KMS-11 (cell line): ENCODE measurements at regions not wholly inside any gene's neighbourhood (a gene's known extent, or its start where the extent isn't known, plus 50 kb on each side); places are given as distances from the start of the nearest gene placed in this dataset.

Experiments used
- H2AFZ ChIP-seq: fragments of 200-600 bp; sonication (generic); 2 replicates; pipeline ENCODE4 v1.6.1; 2016; ENCODE audit warnings: antibody characterized with exemption, mixed run types, low read depth
- H3K27ac ChIP-seq: fragments of 200-600 bp; sonication (generic); 2 replicates; pipeline ENCODE4 v1.6.1; 2016; ENCODE audit warnings: mild to moderate bottlenecking, mixed run types
- H3K27me3 ChIP-seq: fragments of 200-600 bp; sonication (generic); 2 replicates; pipeline ENCODE4 v1.6.1; 2017; ENCODE audit warnings: mild to moderate bottlenecking, low read depth, mixed run types, moderate library complexity; ENCODE audit not compliant: insufficient read depth
- H3K36me3 ChIP-seq: fragments of 200-600 bp; sonication (generic); 2 replicates; pipeline ENCODE4 v1.6.1; 2017; ENCODE audit warnings: mild to moderate bottlenecking, mixed run types; ENCODE audit not compliant: insufficient read depth
- H3K4me1 ChIP-seq: fragments of 200-600 bp; sonication (generic); 2 replicates; pipeline ENCODE4 v1.6.1; 2016; ENCODE audit warnings: mild to moderate bottlenecking, low read depth, mixed run types; ENCODE audit not compliant: poor library complexity, severe bottlenecking
- H3K4me2 ChIP-seq: fragments of 200-600 bp; sonication (generic); 2 replicates; pipeline ENCODE4 v1.7.0; 2016; ENCODE audit warnings: mild to moderate bottlenecking, mixed run types
- H3K4me3 ChIP-seq: fragments of 200-600 bp; sonication (generic); IDR thresholded peaks from 2 replicates; pipeline ENCODE4 v1.6.1; 2017; ENCODE audit warnings: low read depth, low read length, mixed read lengths; ENCODE audit not compliant: insufficient read depth
- H3K79me2 ChIP-seq: fragments of 200-600 bp; sonication (generic); 2 replicates; pipeline ENCODE4 v1.6.1; 2016; ENCODE audit warnings: low read depth, mixed run types; ENCODE audit not compliant: insufficient read depth
- H3K9ac ChIP-seq: fragments of 200-600 bp; sonication (generic); 2 replicates; pipeline ENCODE4 v1.6.1; 2016; ENCODE audit warnings: mild to moderate bottlenecking, mixed run types
- H4K20me1 ChIP-seq: fragments of 200-600 bp; sonication (generic); 2 replicates; pipeline ENCODE4 v1.6.1; 2016; ENCODE audit warnings: mild to moderate bottlenecking, mixed run types; ENCODE audit not compliant: insufficient read depth
- CTCF ChIP-seq: fragments of 200-600 bp; sonication (generic); conservative IDR thresholded peaks from 2 replicates; pipeline ENCODE4 v1.6.1; 2017; ENCODE audit warnings: low read depth, mild to moderate bottlenecking, antibody characterized with exemption, low read length, moderate library complexity, mixed read lengths

DNA sequence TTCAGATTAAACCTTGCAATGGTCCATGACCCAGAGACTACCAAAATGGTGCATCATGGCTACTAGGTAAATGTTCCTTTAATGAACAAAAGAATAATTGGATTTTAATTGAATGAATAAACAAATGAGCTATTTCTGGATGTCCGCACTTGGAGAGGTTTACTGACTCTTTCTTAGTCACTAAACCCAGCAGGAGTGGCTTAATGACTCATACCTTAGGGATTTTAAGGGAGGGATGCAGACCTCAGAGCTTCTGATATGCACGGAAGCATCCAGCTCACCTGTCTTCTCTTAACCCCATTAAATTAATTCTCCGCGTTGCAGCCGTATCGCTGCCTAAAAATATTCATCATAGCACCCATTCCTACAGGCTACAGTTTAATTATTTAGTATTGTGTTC, 970.0 kb upstream of the SLC35B3 start:
- no peak overlapping the region for H2AFZ ChIP-seq
- H3K4me1 ChIP-seq, result no peaks in the 10 kb centered on the region
- H3K27ac ChIP-seq, result no peak overlapping the region
- H3K4me3 ChIP-seq, result no peak overlapping the region
- no peaks in the 10 kb centered on the region for H3K36me3 ChIP-seq
- H4K20me1 ChIP-seq, result no peaks in the 10 kb centered on the region
- no peak overlapping the region for H3K9ac ChIP-seq
- no peak for TF ChIP-seq CTCF
- H3K79me2 ChIP-seq, result no peaks in the 10 kb centered on the region
- no peak overlapping the region for H3K4me2 ChIP-seq
- no peaks in the 10 kb centered on the region for H3K27me3 ChIP-seq

DNA sequence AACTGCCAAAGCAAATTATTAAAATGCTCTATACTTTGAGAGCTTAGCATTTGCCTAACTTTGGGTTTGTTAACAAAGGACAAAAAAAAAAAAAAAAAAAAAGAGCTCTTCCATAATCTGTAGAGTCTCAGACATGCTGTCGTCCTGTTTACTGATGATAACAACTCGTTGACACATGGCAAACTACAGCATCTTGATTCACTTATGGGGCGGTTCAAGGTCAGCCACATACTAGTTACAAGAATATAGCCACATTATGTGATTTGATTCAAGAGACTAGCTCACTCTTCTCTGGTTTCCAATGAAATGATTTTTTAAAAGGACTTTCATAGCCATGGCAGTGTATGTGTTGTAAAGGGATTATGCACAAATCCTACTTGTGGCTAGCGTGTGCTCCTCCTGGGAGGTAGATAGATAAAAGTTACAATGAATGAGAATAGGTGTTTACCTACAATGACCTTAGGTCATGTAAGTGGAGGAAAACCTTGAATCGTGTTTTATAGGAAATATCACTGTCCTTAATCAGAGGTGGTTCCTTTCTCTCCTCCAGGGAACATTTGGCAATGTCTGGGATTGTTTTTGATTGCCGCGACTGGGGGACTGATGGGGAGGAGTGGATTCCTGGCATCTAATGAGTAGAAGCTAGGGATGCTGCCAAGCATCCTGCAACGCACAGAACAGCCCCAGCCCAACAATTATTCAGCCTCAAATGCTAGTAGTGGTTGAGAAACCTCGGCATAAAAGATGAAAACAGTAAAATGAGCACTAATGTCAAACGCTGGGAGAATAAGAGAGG, 969.2 kb upstream of the SLC35B3 start:
- Histone ChIP-seq H3K27ac (no peak overlapping the region), H3K4me1 (no peaks in the 10 kb centered on the region), H3K4me2 (no peak overlapping the region), H3K36me3 (no peaks in the 10 kb centered on the region), H3K4me3 (no peak overlapping the region), H3K79me2 (no peaks in the 10 kb centered on the region), H2AFZ (no peak overlapping the region), H3K27me3 (no peaks in the 10 kb centered on the region), H3K9ac (no peak overlapping the region), H4K20me1 (no peaks in the 10 kb centered on the region)
- no peak for TF ChIP-seq CTCF

DNA sequence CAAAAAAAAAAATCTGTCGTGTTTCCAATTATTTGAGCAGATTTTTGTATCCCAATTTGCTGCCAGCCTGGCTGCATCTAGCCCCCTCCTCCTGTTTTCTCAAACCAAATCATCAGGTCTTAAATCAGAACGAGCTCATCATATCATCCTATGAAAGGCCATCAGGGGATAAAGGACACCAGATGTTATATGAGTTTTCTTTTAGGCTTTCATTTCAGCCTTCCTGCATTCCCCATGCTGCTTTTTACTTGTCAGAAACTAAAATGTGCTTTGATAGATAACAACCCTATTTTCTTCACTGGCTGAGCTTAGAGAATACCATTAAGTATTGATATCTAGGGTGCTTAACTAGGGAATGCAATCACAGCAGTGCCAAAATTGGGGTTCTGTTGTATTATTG, 968.4 kb upstream of the SLC35B3 start:
- Histone ChIP-seq H4K20me1 (no peaks in the 10 kb centered on the region), H3K4me1 (no peaks in the 10 kb centered on the region), H2AFZ (no peak overlapping the region), H3K4me2 (no peak overlapping the region), H3K27ac (no peak overlapping the region), H3K9ac (no peak overlapping the region), H3K4me3 (no peak overlapping the region), H3K27me3 (no peaks in the 10 kb centered on the region), H3K36me3 (no peaks in the 10 kb centered on the region), H3K79me2 (no peaks in the 10 kb centered on the region)
- TF ChIP-seq CTCF, result no peak

DNA sequence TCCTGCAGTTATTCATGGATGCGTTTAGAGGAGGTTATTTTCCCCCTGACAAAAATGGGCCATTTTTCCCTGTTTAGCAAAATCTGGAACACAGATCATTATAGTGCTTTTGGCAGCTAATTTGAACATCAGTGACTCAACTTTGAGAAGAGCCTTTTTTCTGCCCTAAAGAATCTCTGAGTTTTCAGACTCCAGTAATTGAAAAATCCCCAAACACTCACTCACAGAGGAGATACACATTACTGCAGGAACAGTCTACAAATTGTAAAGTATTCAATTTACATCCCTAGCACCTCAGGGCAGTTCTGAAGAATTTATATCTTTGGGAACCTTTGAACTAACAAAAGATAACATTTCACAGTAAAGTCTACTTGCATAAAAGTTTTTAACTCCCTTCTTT, 966.6 kb upstream of the SLC35B3 start:
- H3K79me2 ChIP-seq, result no peaks in the 10 kb centered on the region
- no peak for TF ChIP-seq CTCF
- H3K4me3 ChIP-seq, result no peak overlapping the region
- no peak overlapping the region for H3K9ac ChIP-seq
- H3K4me1 ChIP-seq, result no peaks in the 10 kb centered on the region
- no peaks in the 10 kb centered on the region for H3K36me3 ChIP-seq
- no peaks in the 10 kb centered on the region for H3K27me3 ChIP-seq
- no peaks in the 10 kb centered on the region for H4K20me1 ChIP-seq
- H2AFZ ChIP-seq, result no peak overlapping the region
- no peak overlapping the region for H3K27ac ChIP-seq
- no peak overlapping the region for H3K4me2 ChIP-seq
